Gastroesophageal sphincter (tissue), 3 donors: ENCODE measurements at regions not wholly inside any gene's neighbourhood (a gene's known extent, or its start where the extent isn't known, plus 50 kb on each side); places are given as distances from the start of the nearest gene placed in this dataset.

ENCODE experiments used
- EP300 ChIP-seq: sonication (generic); formaldehyde crosslinking; IDR thresholded peaks from one replicate; pipeline ENCODE4 v1.6.1; 2017; ENCODE audit warnings: antibody characterized with exemption, mild to moderate bottlenecking
- POLR2A ChIP-seq, 2 donors: fragments of 450-650 bp; IDR thresholded peaks; one replicate each; pipeline ENCODE4 v1.6.1; 2017; ENCODE audit warnings: antibody characterized with exemption in 2 of 2, mild to moderate bottlenecking in 2 of 2, moderate library complexity in 1 of 2
- POLR2AphosphoS5 ChIP-seq: sonication (generic); formaldehyde crosslinking; IDR thresholded peaks from one replicate; pipeline ENCODE4 v1.6.1; 2017; ENCODE audit warnings: antibody characterized with exemption
- TF ChIP-seq, protein P1 (sequence below), 4 experiments: fragments of 200-600 bp in 2 of 4; fragments of 450-650 bp in 2 of 4; sonication (generic) in 1 of 4; IDR thresholded peaks; one replicate each; pipeline ENCODE4 v1.5.1; 2017 to 2019; ENCODE audit warnings: antibody characterized with exemption in 4 of 4, mild to moderate bottlenecking in 2 of 4, moderate library complexity in 2 of 4

GRCh38 chr16:54657709-54658102 is 273.0 kb upstream of the IRX5 start:
- TF ChIP-seq POLR2A (IDR thresholded peaks at IDR 0.05) (no peak), POLR2AphosphoS5 (no peak), EP300 (no peak)
- TF ChIP-seq, protein P1, sequence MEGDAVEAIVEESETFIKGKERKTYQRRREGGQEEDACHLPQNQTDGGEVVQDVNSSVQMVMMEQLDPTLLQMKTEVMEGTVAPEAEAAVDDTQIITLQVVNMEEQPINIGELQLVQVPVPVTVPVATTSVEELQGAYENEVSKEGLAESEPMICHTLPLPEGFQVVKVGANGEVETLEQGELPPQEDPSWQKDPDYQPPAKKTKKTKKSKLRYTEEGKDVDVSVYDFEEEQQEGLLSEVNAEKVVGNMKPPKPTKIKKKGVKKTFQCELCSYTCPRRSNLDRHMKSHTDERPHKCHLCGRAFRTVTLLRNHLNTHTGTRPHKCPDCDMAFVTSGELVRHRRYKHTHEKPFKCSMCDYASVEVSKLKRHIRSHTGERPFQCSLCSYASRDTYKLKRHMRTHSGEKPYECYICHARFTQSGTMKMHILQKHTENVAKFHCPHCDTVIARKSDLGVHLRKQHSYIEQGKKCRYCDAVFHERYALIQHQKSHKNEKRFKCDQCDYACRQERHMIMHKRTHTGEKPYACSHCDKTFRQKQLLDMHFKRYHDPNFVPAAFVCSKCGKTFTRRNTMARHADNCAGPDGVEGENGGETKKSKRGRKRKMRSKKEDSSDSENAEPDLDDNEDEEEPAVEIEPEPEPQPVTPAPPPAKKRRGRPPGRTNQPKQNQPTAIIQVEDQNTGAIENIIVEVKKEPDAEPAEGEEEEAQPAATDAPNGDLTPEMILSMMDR (IDR thresholded peaks at IDR 0.05) = no peak
